K562 (cell line): ENCODE measurements at regions not wholly inside any gene's neighbourhood (a gene's known extent, or its start where the extent isn't known, plus 50 kb on each side); places are given as distances from the start of the nearest gene placed in this dataset.
"Not testable (repeated sequence)": the region's sequence is repeated elsewhere in the genome, so short reads cannot be mapped to it uniquely, and the experiment has no call there.

ENCODE experiments used
- ATAC-seq: fragments of 200-7000 bp; cut with Tn5 transposase; 3 replicates; pipeline ENCODE4 v1.9.1; 2020; ENCODE audit warnings: moderate library complexity
- BruUV-seq: library from RNA; stranded (reverse); fragments of 400-500 nt; replicated peaks from 2 replicates; lab custom pipeline; 2021; lab: Mats Ljungman, UMichigan
- CTCF ChIA-PET: fragments of 300-600 bp; formaldehyde crosslinking; extraction: SDS; loops from one replicate; lab custom pipeline; 2021; ENCODE audit warnings: low intra/inter-chr PET ratio; lab: Yijun Ruan, JAX
- POLR2A ChIA-PET: fragments of 300-600, 350-650 bp; sonication (Branson Sonifier 250); formaldehyde crosslinking; extraction: SDS; loops from one replicate; lab custom pipeline; 2021; ENCODE audit warnings: antibody characterized with exemption, inconsistent platforms; lab: Yijun Ruan, JAX
- DNase-seq, 4 experiments: peaks; one replicate each; pipeline versions ENCODE4 v3.0.0 to v3.0.0-alpha.2; 2011 to 2018; ENCODE audit warnings: low spot score in 3 of 4, mixed read lengths in 3 of 4; ENCODE audit errors: extremely low read depth in 1 of 4
- FAIRE-seq: peaks from 2 replicates; lab custom pipeline; 2011; peaks lifted over from hg19 to GRCh38; lab: Jason Lieb, UNC
- H2AFZ ChIP-seq: 2 replicates; pipeline ENCODE4 v1.6.0; 2011; ENCODE audit warnings: low read depth, low read length, control low read depth, inconsistent platforms
- H3K27ac ChIP-seq: fragments of 200-600 bp; 3 replicates; pipeline ENCODE4 v1.8.0; 2011; ENCODE audit warnings: low read depth, mild to moderate bottlenecking, control low read depth, inconsistent platforms, low read length, moderate library complexity, mixed read lengths; ENCODE audit errors: extremely low read depth
- H3K27me3 ChIP-seq, 2 experiments: fragments of 300-600 bp in 1 of 2; 2 replicates in 1 of 2; 3 replicates in 1 of 2; pipeline versions ENCODE4 v1.6.0 to v1.8.0; 2011; ENCODE audit warnings: inconsistent platforms in 2 of 2, low read length in 2 of 2, mild to moderate bottlenecking in 1 of 2, mixed read lengths in 1 of 2, moderate library complexity in 1 of 2; ENCODE audit not compliant: control insufficient read depth in 2 of 2, insufficient read depth in 2 of 2
- H3K36me3 ChIP-seq: fragments of 300-600 bp; 3 replicates; pipeline ENCODE4 v1.8.0; 2011; ENCODE audit warnings: mild to moderate bottlenecking, low read length, inconsistent platforms; ENCODE audit not compliant: control insufficient read depth, insufficient read depth
- H3K4me1 ChIP-seq, 2 experiments: fragments of 200-600 bp in 1 of 2; replicated peaks in 1 of 2; 2 replicates in 1 of 2; 3 replicates in 1 of 2; pipeline versions ENCODE4 v1.5.1 to v1.8.0; 2011; ENCODE audit warnings: inconsistent platforms in 2 of 2, low read length in 2 of 2, mild to moderate bottlenecking in 1 of 2, mixed read lengths in 1 of 2, moderate library complexity in 1 of 2; ENCODE audit not compliant: control insufficient read depth in 2 of 2, insufficient read depth in 2 of 2
- H3K4me2 ChIP-seq: 2 replicates; pipeline ENCODE4 v1.6.1; 2011; ENCODE audit warnings: low read length, control low read depth, inconsistent platforms, mixed read lengths; ENCODE audit not compliant: insufficient read depth
- H3K4me3 ChIP-seq: fragments of 200-600 bp; sonication (generic), shearing (Covaris generic); 2 replicates; pipeline ENCODE4 v1.5.1; 2016; ENCODE audit warnings: control low read depth, inconsistent platforms
- H3K79me2 ChIP-seq: fragments of 200-600 bp; 3 replicates; pipeline ENCODE4 v1.8.0; 2011; ENCODE audit warnings: low read length, inconsistent platforms; ENCODE audit not compliant: control insufficient read depth, insufficient read depth
- H3K9ac ChIP-seq, 2 experiments: 2 replicates each; pipeline versions ENCODE4 v1.6.0 to v1.6.1; 2011; ENCODE audit warnings: low read depth in 2 of 2, low read length in 2 of 2, control low read depth in 1 of 2, inconsistent platforms in 1 of 2, mild to moderate bottlenecking in 1 of 2, mixed read lengths in 1 of 2; ENCODE audit not compliant: insufficient read depth in 1 of 2
- H3K9me1 ChIP-seq: one replicate; pipeline ENCODE4 v1.6.0; 2011; ENCODE audit warnings: inconsistent platforms, mild to moderate bottlenecking, low read length, moderate library complexity; ENCODE audit not compliant: control insufficient read depth, insufficient read depth
- H3K9me3 ChIP-seq: replicated peaks from 2 replicates; pipeline ENCODE4 v1.5.1; 2011; ENCODE audit warnings: low read depth, low read length, inconsistent platforms; ENCODE audit not compliant: control insufficient read depth, insufficient read depth
- H4K20me1 ChIP-seq: replicated peaks from 2 replicates; pipeline ENCODE4 v1.6.1; 2011; ENCODE audit warnings: low read length, inconsistent platforms, mixed read lengths; ENCODE audit not compliant: control insufficient read depth, insufficient read depth
- WGBS: fragments of 100-300 bp; shearing (Covaris generic); methylation state at CpG from one replicate; pipeline ENCODE4 v1.1.6; 2016; ENCODE audit warnings: low coverage, mixed read lengths; ENCODE audit not compliant: insufficient coverage; ENCODE audit errors: missing lambda C conversion rate; 5-methylcytosine and 5-hydroxymethylcytosine counted together
- in situ Hi-C: fragments of 300-500 bp; cut with MboI; formaldehyde crosslinking; loops from 4 replicates; pipeline ENCODE4 v1.15.0; 2018; ENCODE audit warnings: inconsistent platforms, mixed read lengths
- intact Hi-C: fragments of 100-400 bp; cut with micrococcal nuclease; formaldehyde crosslinking; loops from 2 replicates; pipeline ENCODE4 v1.14.2; 2022

DNA sequence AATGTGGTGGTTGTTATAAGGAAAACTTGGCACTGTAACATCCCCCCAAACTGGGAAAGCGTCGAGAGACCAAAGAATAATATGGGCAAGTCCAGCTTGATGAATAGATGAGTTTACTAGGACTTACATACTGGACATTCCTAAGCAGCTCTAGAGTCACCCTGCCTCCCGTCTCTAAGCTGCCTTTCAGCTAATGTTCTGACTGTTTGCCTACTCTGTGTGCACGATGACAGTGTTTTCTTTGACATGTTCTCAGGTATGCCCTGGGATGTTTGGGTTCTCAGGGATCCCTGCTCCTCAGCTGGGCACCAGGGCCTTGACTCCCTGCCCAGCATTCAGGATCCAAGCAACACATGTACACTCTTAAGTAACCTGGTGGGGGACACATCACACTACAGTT lies 87.5 kb downstream of the MRPL57 start:
- DNase-seq, H3K9me3 ChIP-seq, H3K9me1 ChIP-seq, H3K36me3 ChIP-seq, POLR2A ChIA-PET, H3K27me3 ChIP-seq, BruUV-seq, in situ Hi-C loops, H3K9ac ChIP-seq, H3K4me3 ChIP-seq, H2AFZ ChIP-seq, H3K79me2 ChIP-seq, H3K4me2 ChIP-seq, FAIRE-seq, ATAC-seq, H3K27ac ChIP-seq, CTCF ChIA-PET, intact Hi-C loops, H3K4me1 ChIP-seq, H4K20me1 ChIP-seq: not testable (repeated sequence)
- WGBS: 0% methylated on average over 2 of the region's 4 CpGs

GRCh38 chr13:21268485-21268884 lies 92.0 kb downstream of the MRPL57 start:
- H4K20me1 ChIP-seq, H3K27ac ChIP-seq, H3K9me1 ChIP-seq, POLR2A ChIA-PET, H3K4me1 ChIP-seq, ATAC-seq, H3K36me3 ChIP-seq, H3K9ac ChIP-seq, FAIRE-seq, H3K4me2 ChIP-seq, H2AFZ ChIP-seq, in situ Hi-C loops, H3K27me3 ChIP-seq, DNase-seq, H3K9me3 ChIP-seq, BruUV-seq, H3K4me3 ChIP-seq, intact Hi-C loops, H3K79me2 ChIP-seq, CTCF ChIA-PET: not testable (repeated sequence)
- 0% methylated on average over 1 of the region's 1 CpG for WGBS

DNA sequence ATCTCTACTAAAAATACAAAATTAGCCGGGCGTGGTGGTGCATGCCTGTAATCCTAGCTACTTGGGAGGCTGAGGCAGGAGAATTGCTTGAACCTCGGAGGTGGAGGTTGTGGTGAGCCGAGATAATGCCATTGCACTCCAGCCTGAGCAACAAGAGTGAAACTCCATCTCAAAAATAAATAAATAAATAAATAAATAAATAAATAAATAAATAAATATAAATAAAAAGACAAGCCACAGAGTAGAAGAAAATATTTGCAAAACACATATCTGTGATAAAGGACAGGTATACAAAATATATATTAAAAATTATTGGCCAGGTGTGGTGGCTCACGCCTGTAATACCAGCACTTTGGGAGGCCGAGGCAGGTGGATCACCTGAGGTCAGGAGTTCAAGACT lies 96.0 kb downstream of the MRPL57 start:
- WGBS: 4% methylated on average over 4 of the region's 6 CpGs
- CTCF ChIA-PET, POLR2A ChIA-PET, H3K9me1 ChIP-seq, intact Hi-C loops, H2AFZ ChIP-seq, FAIRE-seq, H3K9me3 ChIP-seq, H3K79me2 ChIP-seq, BruUV-seq, H3K4me1 ChIP-seq, H4K20me1 ChIP-seq, H3K27ac ChIP-seq, H3K4me2 ChIP-seq, H3K9ac ChIP-seq, H3K4me3 ChIP-seq, ATAC-seq, DNase-seq, H3K36me3 ChIP-seq, H3K27me3 ChIP-seq: not testable (repeated sequence)
- in situ Hi-C loops: loop anchor here (5.0 kb wide), 1 partner anchor 1725 kb away; no protein-coding TSS in a partner anchor

DNA sequence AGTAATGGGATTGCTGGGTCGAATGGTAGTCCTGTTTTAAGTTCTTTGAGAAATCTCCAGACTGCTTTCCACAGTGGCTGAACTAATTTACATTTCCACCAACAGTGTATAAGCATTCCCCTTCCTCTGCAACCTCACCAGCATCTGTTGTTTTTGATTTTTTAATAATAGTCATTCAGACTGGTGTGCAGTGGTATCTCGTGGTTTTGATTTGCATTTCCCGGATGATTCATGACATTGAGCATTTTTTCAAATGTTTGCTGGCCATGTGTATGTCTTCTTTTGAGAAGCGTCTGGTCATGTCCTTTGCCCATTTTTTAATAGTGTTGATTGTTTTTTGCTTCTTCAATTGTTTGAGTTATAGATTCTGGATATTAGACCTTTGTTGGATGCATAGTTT lies 98.0 kb downstream of the MRPL57 start:
- H3K27me3 ChIP-seq, H3K4me3 ChIP-seq, intact Hi-C loops, H3K9me1 ChIP-seq, H4K20me1 ChIP-seq, H3K9ac ChIP-seq, H3K9me3 ChIP-seq, FAIRE-seq, BruUV-seq, H3K79me2 ChIP-seq, ATAC-seq, DNase-seq, H3K4me2 ChIP-seq, H3K36me3 ChIP-seq, H3K27ac ChIP-seq, H3K4me1 ChIP-seq, POLR2A ChIA-PET, H2AFZ ChIP-seq, CTCF ChIA-PET: not testable (repeated sequence)
- 2% methylated on average over 4 of the region's 4 CpGs for WGBS
- in situ Hi-C loops: loop anchor here (5.0 kb wide), 1 partner anchor 1727 kb away; no protein-coding TSS in a partner anchor
